ENCODE measurements at regions not wholly inside any gene's neighbourhood (a gene's known extent, or its start where the extent isn't known, plus 50 kb on each side); places are given as distances from the start of the nearest gene placed in this dataset.
"Not testable (repeated sequence)": the region's sequence is repeated elsewhere in the genome, so short reads cannot be mapped to it uniquely, and the experiment has no call there.

- not testable (repeated sequence) for H3K9me2 ChIP-seq (ENCODE audit: insufficient read depth, low read length); H3K27ac ChIP-seq (ENCODE audit: low read length); H3K9me3 ChIP-seq (ENCODE audit: low read length); H3K9ac ChIP-seq (ENCODE audit: low read length); H3K27me3 ChIP-seq (ENCODE audit: insufficient read depth, low read depth, low read length); H3K4me2 ChIP-seq (ENCODE audit: low read length); H3K36me3 ChIP-seq (ENCODE audit: insufficient read depth, low read length); H3K4me3 ChIP-seq (ENCODE audit: low read length); H3K79me2 ChIP-seq (replicated peaks; ENCODE audit: insufficient read depth, low read length); H4K20me1 ChIP-seq (ENCODE audit: insufficient read depth); H2AFZ ChIP-seq (ENCODE audit: low read depth, low read length); H3F3A ChIP-seq (ENCODE audit: insufficient read depth, low read length, poor library complexity, severe bottlenecking)
These were observed 198.4 kb downstream of the MRPS30 start for GRCh38 chr5:45007102-45007501.

- H3K9ac ChIP-seq (ENCODE audit: low read length), result no peak overlapping the region
- no peaks in the 10 kb centered on the region for H3K79me2 ChIP-seq (replicated peaks; ENCODE audit: insufficient read depth, low read length)
These were observed 208.8 kb downstream of the MRPS30 start for GRCh38 chr5:45017568-45017967.

More at GRCh38 chr5:45017568-45017967, 208.8 kb downstream of the MRPS30 start:
- no peak overlapping the region for H3K4me2 ChIP-seq (ENCODE audit: low read length)
- TF ChIP-seq EZH2 (IDR thresholded peaks at IDR 0.05; ENCODE audit: borderline replicate concordance, insufficient read depth, low read length, poor library complexity, severe bottlenecking) (no peak), MXI1 (conservative IDR thresholded peaks at IDR 0.05; ENCODE audit: poor library complexity, severe bottlenecking) (no peak), REST (IDR thresholded peaks at IDR 0.05; ENCODE audit: borderline replicate concordance) (no peak), SMC3 (conservative IDR thresholded peaks at IDR 0.05; ENCODE audit: poor library complexity) (no peak), POLR2AphosphoS5 (IDR thresholded peaks at IDR 0.05) (no peak), RAD21 (conservative IDR thresholded peaks at IDR 0.05) (no peak), EP300 (conservative IDR thresholded peaks at IDR 0.05; ENCODE audit: poor library complexity, severe bottlenecking) (no peak), CTCF (IDR thresholded peaks at IDR 0.05; ENCODE audit: poor library complexity, severe bottlenecking) (no peak), TAF1 (IDR thresholded peaks at IDR 0.05; ENCODE audit: low read depth) (no peak)
- no peak overlapping the region for H2AFZ ChIP-seq (ENCODE audit: low read depth, low read length)
- no peak overlapping the region for H3K27ac ChIP-seq (ENCODE audit: low read length)
- H3K9me2 ChIP-seq (ENCODE audit: insufficient read depth, low read length), result no peaks in the 10 kb centered on the region
- H4K20me1 ChIP-seq (ENCODE audit: insufficient read depth), result no peaks in the 10 kb centered on the region
- no peak overlapping the region for H3K4me3 ChIP-seq (ENCODE audit: low read length)
- no peaks in the 10 kb centered on the region for H3K9me3 ChIP-seq (ENCODE audit: low read length)
- no peaks in the 10 kb centered on the region for H3K27me3 ChIP-seq (ENCODE audit: insufficient read depth, low read depth, low read length)
- no peaks in the 10 kb centered on the region for H3K36me3 ChIP-seq (ENCODE audit: insufficient read depth, low read length)
- H3F3A ChIP-seq (ENCODE audit: insufficient read depth, low read length, poor library complexity, severe bottlenecking), result no peaks in the 10 kb centered on the region
